Spleen (tissue), 11 donors: ENCODE measurements at regions not wholly inside any gene's neighbourhood (a gene's known extent, or its start where the extent isn't known, plus 50 kb on each side); places are given as distances from the start of the nearest gene placed in this dataset.
"Not testable (repeated sequence)": the region's sequence is repeated elsewhere in the genome, so short reads cannot be mapped to it uniquely, and the experiment has no call there.

Experiments used
- DNase-seq: peaks from one replicate; pipeline ENCODE4 v3.0.0-alpha.2; 2020
- H3K27ac ChIP-seq, 8 donors: fragments of 200-600 bp; sonication (generic) in 7 of 8; 1 replicate in 4 of 8; 2 replicates in 4 of 8; pipeline versions ENCODE4 v1.5.0 to v1.8.0; 2016 to 2021; ENCODE audit warnings: inconsistent platforms in 4 of 8, mild to moderate bottlenecking in 4 of 8, moderate library complexity in 1 of 8
- H3K27me3 ChIP-seq, 7 donors: fragments of 200-600 bp; sonication (generic) in 6 of 7; replicated peaks in 1 of 7; 1 replicate in 4 of 7; 2 replicates in 3 of 7; pipeline versions ENCODE4 v1.5.0 to v1.8.0; 2016 to 2021; ENCODE audit warnings: inconsistent platforms in 3 of 7, mild to moderate bottlenecking in 1 of 7
- H3K36me3 ChIP-seq, 6 donors: fragments of 200-600 bp; sonication (generic) in 5 of 6; 1 replicate in 4 of 6; 2 replicates in 2 of 6; pipeline versions ENCODE4 v1.5.0 to v1.8.0; 2016 to 2021; ENCODE audit warnings: inconsistent platforms in 2 of 6
- H3K4me1 ChIP-seq, 6 donors: fragments of 200-600 bp; sonication (generic) in 5 of 6; 1 replicate in 3 of 6; 2 replicates in 3 of 6; pipeline versions ENCODE4 v1.5.0 to v1.8.0; 2016 to 2021; ENCODE audit warnings: inconsistent platforms in 3 of 6
- H3K4me3 ChIP-seq, 8 donors: fragments of 200-600 bp; sonication (generic) in 7 of 8; 1 replicate in 4 of 8; 2 replicates in 4 of 8; pipeline versions ENCODE4 v1.5.0 to v1.8.0; 2016 to 2021; ENCODE audit warnings: inconsistent platforms in 4 of 8, mild to moderate bottlenecking in 4 of 8, moderate library complexity in 2 of 8
- H3K9me3 ChIP-seq, 8 donors: fragments of 200-600 bp; sonication (generic) in 7 of 8; 1 replicate in 4 of 8; 2 replicates in 4 of 8; pipeline versions ENCODE4 v1.5.0 to v1.8.0; 2016 to 2021; ENCODE audit warnings: inconsistent platforms in 4 of 8
- POLR2A ChIP-seq, 3 donors: fragments of 450-650 bp; IDR thresholded peaks; one replicate each; pipeline ENCODE4 v1.5.1; 2017; ENCODE audit warnings: antibody characterized with exemption in 3 of 3, mild to moderate bottlenecking in 1 of 3
- POLR2AphosphoS5 ChIP-seq, 3 donors: sonication (generic); formaldehyde crosslinking; IDR thresholded peaks; one replicate each; pipeline ENCODE4 v1.5.1; 2017; ENCODE audit warnings: antibody characterized with exemption in 3 of 3
- WGBS, 5 donors: extraction: QIAGEN DNeasy Blood & Tissue Kit in 3 of 5; methylation state at CpG; one replicate each; pipeline versions ENCODE4 v1.1.5 to v1.1.7; 2013 to 2018; 5-methylcytosine and 5-hydroxymethylcytosine counted together
- intact Hi-C: fragments of 100-400 bp; cut with DNase I; formaldehyde crosslinking; loops from one replicate; pipeline ENCODE4 v1.15.0; 2023; ENCODE audit warnings: low total_unique reads
- TF ChIP-seq, protein P1 (sequence below), 11 experiments: fragments of 200-600 bp in 7 of 11; fragments of 450-650 bp in 4 of 11; sonication (generic) in 4 of 11; IDR thresholded peaks in 8 of 11; conservative IDR thresholded peaks in 3 of 11; 1 replicate in 7 of 11; 2 replicates in 4 of 11; pipeline versions ENCODE4 v1.4.0 to v1.8.0; 2016 to 2021; ENCODE audit warnings: antibody characterized with exemption in 11 of 11, inconsistent platforms in 4 of 11, mild to moderate bottlenecking in 1 of 11
- donor health status: healthy with polysubstance abuse.
- donor health status: DM: no; HTN: no; CAD: no; lungs with moderate emphysema.
- donor health status: DM: no; HTN: no; CAD: no.
- donor health status: Bipolar disorder and iron deficiency.
- donor health status: healthy.
- donor health status: DM: no; HTN: no; CAD: no.
- donor health status: DM: yes; HTN: yes; CAD: no.

GRCh38 chr2:239646184-239646583 is 245.4 kb upstream of the HDAC4 start:
- 82 to 88% (median 87%) methylated on average over 14 of the region's 14 CpGs for WGBS, 5 donors
- TF ChIP-seq POLR2A (IDR thresholded peaks at IDR 0.05) (no peak), POLR2AphosphoS5 (IDR thresholded peaks at IDR 0.05) (no peak)
- TF ChIP-seq, protein P1, sequence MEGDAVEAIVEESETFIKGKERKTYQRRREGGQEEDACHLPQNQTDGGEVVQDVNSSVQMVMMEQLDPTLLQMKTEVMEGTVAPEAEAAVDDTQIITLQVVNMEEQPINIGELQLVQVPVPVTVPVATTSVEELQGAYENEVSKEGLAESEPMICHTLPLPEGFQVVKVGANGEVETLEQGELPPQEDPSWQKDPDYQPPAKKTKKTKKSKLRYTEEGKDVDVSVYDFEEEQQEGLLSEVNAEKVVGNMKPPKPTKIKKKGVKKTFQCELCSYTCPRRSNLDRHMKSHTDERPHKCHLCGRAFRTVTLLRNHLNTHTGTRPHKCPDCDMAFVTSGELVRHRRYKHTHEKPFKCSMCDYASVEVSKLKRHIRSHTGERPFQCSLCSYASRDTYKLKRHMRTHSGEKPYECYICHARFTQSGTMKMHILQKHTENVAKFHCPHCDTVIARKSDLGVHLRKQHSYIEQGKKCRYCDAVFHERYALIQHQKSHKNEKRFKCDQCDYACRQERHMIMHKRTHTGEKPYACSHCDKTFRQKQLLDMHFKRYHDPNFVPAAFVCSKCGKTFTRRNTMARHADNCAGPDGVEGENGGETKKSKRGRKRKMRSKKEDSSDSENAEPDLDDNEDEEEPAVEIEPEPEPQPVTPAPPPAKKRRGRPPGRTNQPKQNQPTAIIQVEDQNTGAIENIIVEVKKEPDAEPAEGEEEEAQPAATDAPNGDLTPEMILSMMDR (IDR thresholded peaks at IDR 0.05 in 8 of 11, conservative IDR thresholded peaks at IDR 0.05 in 3 of 11) = no peak
- no peak overlapping the region for H3K27ac ChIP-seq
- H3K9me3 ChIP-seq = peaks cover 0 to 15% (median 5%) of the 10 kb centered on the region in 8 donors
- no peak overlapping the region for H3K4me3 ChIP-seq
- H3K36me3 ChIP-seq = no peaks in the 10 kb centered on the region
- peaks cover 0 to 5% (median 0%) of the 10 kb centered on the region in 6 donors for H3K4me1 ChIP-seq
- peaks cover 0 to 27% (median 0%) of the 10 kb centered on the region in 7 donors for H3K27me3 ChIP-seq
- intact Hi-C loops = no loop called here
- no peak for DNase-seq

- Histone ChIP-seq H3K9me3 (peaks cover 0 to 12% (median 5%) of the 10 kb centered on the region in 8 donors), H3K27me3 (peaks cover 0 to 25% (median 0%) of the 10 kb centered on the region in 7 donors)
- whole genome bisulfite sequencing, 5 donors = 80 to 97% (median 87%) methylated on average over 2 to 13 of the region's 25 CpGs
- DNase-seq, H3K36me3 ChIP-seq, H3K4me1 ChIP-seq, intact Hi-C loops, H3K27ac ChIP-seq, H3K4me3 ChIP-seq: not testable (repeated sequence)
Observed at GRCh38 chr2:239644594-239644993, 243.8 kb upstream of the HDAC4 start.

- DNase-seq = no peak
- TF ChIP-seq, protein P1 (IDR thresholded peaks at IDR 0.05 in 8 of 11, conservative IDR thresholded peaks at IDR 0.05 in 3 of 11) = no peak
- TF ChIP-seq POLR2A (IDR thresholded peaks at IDR 0.05) (no peak), POLR2AphosphoS5 (IDR thresholded peaks at IDR 0.05) (no peak)
- peaks cover 0 to 5% (median 0%) of the 10 kb centered on the region in 6 donors for H3K4me1 ChIP-seq
Observed at GRCh38 chr2:239644011-239644410, 243.2 kb upstream of the HDAC4 start.

GRCh38 chr2:239642406-239643004 is 241.7 kb upstream of the HDAC4 start:
- no peaks in the 10 kb centered on the region for H3K36me3 ChIP-seq
- intact Hi-C loops = no loop called here
- DNase-seq = no peak
- WGBS, 5 donors = 69 to 96% (median 82%) methylated on average over 3 of the region's 3 CpGs
- peaks cover 0 to 10% (median 0%) of the 10 kb centered on the region in 7 donors for H3K27me3 ChIP-seq
- no peak overlapping the region for H3K27ac ChIP-seq
- no peak overlapping the region for H3K4me3 ChIP-seq
- no peaks in the 10 kb centered on the region for H3K9me3 ChIP-seq
- TF ChIP-seq POLR2A (IDR thresholded peaks at IDR 0.05) = no peak
- TF ChIP-seq, protein P1 (IDR thresholded peaks at IDR 0.05 in 8 of 11, conservative IDR thresholded peaks at IDR 0.05 in 3 of 11) = no peak
- TF ChIP-seq POLR2AphosphoS5 (IDR thresholded peaks at IDR 0.05) = no peak
- H3K4me1 ChIP-seq = peaks cover 0 to 4% (median 0%) of the 10 kb centered on the region in 6 donors

More at GRCh38 chr2:239644011-239644410, 243.2 kb upstream of the HDAC4 start:
- no peak overlapping the region for H3K27ac ChIP-seq
- peaks cover 0 to 20% (median 0%) of the 10 kb centered on the region in 7 donors for H3K27me3 ChIP-seq
- no peak overlapping the region for H3K4me3 ChIP-seq
- H3K9me3 ChIP-seq = peaks cover 0 to 7% (median 3%) of the 10 kb centered on the region in 8 donors
- intact Hi-C loops = no loop called here
- 43 to 52% (median 48%) methylated on average over 7 of the region's 7 CpGs for WGBS, 5 donors
- no peaks in the 10 kb centered on the region for H3K36me3 ChIP-seq

DNA sequence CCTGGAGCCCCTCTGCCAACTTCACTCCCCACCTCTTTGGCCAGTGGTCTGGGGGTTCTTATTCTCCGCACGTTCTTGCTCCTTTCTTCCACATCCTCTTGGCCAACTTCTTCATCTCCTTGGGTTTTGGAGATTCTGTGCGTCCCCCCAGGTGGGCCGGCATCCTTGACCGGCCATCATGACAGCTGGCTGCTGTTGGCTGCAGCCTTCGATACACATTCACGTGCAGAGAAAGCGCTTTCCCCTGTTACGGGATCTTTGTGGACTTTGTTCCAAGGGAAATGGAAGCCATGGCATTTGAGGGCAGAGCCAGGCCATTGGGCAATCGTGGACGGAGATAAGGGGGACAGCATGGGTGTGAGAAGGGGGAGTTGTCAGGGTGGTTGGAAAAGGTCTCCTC is 241.1 kb upstream of the HDAC4 start:
- H3K9me3 ChIP-seq, H3K27me3 ChIP-seq, H3K4me1 ChIP-seq, DNase-seq, H3K36me3 ChIP-seq, H3K4me3 ChIP-seq, H3K27ac ChIP-seq, intact Hi-C loops: not testable (repeated sequence)
- WGBS, 5 donors = 89 to 95% (median 90%) methylated on average over 10 to 11 of the region's 11 CpGs
